Stimulated activated CD4-positive, alpha-beta T cell treated with anti-CD3 and anti-CD28 coated beads, TNF-alpha, amount 100 ng/mL, for 24 hours (primary cell): ENCODE measurements at regions not wholly inside any gene's neighbourhood (a gene's known extent, or its start where the extent isn't known, plus 50 kb on each side); places are given as distances from the start of the nearest gene placed in this dataset.

Experiments used
- DNase-seq, 3 experiments: peaks; one replicate each; pipeline ENCODE4 v3.0.0-alpha.2; 2020; ENCODE audit warnings: low read depth in 3 of 3

DNA sequence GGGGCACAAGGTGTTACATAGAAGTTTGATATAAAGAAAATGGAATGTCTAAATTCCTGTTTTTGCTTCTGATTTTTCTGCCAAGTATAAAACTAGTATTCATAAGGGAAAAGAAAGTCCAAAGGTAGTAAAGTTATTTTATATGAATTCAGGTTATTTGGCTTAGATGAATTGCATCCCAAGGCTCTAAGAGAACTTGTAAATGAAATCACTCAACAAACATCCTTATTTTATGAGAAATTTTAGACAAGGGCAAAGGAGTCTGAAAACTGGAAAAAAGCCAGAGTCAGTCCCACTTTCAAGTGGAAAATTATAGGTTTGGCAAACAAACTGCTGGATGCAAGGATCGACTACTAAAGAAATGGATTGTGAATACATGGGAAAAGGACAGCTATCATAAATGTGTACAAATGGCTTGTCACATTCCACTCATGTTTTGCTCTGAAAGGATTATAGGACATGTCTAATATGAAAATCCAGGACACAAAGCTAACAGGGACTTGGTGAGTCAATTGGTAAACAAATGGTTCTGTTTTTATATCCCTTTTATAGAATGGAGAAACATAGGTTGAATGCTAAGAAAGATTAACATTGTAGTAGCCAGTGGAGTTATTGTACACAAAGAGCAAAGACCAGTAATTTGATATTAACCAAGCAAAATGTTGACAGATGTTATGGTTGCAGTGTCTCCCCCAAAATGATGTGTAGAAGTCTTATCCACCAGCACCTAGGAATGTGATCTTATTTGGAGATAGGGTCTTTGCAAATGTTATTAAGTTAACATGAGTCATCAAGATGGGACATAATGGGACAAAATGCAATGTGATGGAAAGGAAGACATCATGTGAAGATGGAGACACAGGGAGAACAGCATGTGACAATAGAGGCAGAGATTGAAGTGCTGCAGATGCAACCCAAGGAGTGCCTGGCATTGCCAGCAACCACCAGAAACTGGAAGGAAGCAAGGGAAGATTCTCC, 495.7 kb downstream of the TLE1 start:
- DNase-seq: no peak

GRCh38 chr9:81191222-81191621, 498.1 kb downstream of the TLE1 start:
- no peak for DNase-seq

DNA sequence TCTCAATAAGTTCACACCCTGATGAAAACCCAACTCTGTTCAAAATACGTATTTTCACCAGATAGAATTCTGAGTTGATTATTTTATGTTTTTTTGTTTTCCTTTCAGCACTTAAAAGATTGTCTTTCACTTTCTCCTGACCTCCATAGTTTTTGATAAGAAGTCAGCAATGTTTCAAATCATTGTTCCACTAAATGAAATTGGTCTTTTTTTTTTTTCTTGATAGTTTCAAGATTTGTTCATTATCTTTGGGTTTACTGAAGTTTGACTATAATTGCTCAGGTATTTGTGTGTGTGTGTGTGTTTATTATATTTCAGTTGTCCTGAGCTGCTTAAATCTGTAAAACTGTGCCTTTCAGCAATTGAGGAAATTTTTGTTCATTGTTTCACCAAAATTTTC, 498.7 kb downstream of the TLE1 start:
- no peak for DNase-seq

- no peak for DNase-seq
Observed at GRCh38 chr9:81183761-81184160, 505.6 kb downstream of the TLE1 start.

DNA sequence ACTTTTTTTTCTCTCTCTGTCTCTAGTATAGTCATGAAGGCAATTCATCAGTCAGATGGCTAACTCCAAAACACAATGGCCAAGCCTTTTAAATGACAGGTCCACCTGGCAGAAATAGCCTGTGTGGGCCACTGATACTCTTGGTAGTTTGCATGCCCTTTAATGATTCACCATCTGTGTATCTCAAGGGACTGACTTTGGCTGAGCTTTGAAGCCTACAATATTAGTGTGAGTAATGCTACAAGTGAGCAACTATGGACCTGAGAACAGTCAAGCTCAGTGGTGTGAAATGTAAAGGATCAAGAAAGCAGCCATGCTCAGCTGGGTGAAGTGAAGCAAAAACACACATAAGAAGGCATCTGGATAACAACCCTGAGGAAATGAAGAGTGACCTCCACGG, 506.9 kb downstream of the TLE1 start:
- no peak for DNase-seq

DNA sequence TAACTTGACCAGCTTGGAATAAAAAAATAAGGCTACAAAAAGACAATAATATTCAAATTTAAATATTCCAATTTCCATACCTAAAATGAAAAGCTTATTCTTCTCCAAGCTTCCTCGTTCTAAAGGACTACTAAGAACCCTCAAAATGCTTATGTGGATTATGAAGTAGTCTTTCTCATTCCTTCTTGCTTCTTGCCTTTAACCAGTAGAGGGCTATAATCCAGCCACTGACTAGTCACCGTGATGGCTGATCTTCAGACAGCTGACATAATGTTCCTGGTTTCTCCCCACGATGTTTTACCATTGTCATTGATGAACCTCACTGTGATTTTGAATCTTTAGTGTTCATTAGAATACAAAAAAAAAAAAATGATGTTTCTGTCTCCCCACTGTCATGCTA, 515.3 kb downstream of the TLE1 start:
- no peak for DNase-seq

DNA sequence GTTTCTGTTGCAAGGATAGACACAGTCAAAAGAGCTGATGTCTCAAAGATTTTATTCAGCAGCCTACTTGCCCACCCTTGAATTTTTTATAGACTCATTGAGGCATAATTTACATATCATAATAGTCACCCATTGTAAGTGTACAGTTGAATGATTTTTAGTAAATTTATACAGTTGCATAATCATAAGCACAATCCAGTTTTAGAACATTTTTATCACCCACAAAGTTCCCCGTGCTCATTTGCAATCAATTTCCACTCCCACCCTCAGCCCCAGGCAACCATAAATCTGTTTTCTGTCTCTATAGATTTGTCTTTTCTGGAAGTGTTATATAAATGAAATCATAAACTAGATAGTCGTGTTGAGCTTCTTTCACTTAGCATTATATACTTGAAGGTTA, 517.7 kb downstream of the TLE1 start:
- no peak for DNase-seq

- no peak for DNase-seq
Observed at GRCh38 chr9:81162361-81162760, 527.0 kb downstream of the TLE1 start.

DNA sequence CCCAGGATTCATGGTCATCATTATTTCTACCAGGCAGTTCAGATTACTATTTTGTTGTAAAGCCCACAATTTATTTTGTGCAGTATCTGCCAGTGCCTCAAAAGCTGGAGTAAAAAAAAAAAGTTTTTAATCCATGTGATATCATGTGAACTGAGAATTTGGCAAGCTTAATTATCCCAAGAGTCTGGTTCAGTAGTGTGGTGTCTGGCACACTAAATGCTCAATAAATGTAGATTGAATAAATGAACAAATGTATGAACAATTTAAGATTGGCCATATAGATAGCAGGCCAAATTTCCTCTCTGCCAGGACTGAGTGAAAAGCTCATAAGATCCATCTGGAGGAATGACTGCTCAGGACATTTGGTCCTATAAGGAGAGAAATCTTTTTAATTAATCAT, 533.0 kb downstream of the TLE1 start:
- no peak for DNase-seq

- no peak for DNase-seq
Observed at GRCh38 chr9:81150016-81150625, 539.2 kb downstream of the TLE1 start.

DNA sequence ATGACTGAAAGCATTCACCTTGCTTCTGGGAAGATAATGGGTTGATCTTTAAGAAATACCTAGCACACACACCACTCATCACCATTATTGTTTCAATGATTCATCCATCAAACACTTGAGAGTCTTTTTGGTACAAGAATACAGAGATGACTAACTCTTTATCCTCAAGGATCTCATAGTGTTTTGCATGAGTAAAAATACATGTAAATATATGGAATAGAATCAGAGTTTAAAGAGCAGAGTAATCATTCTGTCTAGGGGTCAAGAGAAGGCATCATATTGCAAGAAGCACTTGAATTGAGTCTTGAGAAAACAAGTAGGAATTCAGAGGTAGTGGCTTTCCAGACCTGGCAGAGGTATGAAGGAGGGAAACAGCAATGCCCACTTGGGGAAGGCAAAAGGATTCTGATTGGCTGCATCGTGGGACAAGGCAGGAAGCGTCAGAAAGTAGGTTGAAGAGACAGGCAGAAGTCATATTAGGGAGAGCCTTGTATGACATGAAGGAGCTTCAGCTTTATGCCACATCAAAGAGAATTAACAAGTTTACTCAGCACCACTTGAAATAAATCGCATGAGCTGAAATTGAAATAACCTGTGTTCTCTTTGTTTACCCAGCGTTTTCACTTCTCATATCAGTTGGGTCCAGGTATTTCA, 542.5 kb downstream of the TLE1 start:
- no peak for DNase-seq

- DNase-seq: no peak
Observed at GRCh38 chr9:81146241-81146640, 543.1 kb downstream of the TLE1 start.

DNA sequence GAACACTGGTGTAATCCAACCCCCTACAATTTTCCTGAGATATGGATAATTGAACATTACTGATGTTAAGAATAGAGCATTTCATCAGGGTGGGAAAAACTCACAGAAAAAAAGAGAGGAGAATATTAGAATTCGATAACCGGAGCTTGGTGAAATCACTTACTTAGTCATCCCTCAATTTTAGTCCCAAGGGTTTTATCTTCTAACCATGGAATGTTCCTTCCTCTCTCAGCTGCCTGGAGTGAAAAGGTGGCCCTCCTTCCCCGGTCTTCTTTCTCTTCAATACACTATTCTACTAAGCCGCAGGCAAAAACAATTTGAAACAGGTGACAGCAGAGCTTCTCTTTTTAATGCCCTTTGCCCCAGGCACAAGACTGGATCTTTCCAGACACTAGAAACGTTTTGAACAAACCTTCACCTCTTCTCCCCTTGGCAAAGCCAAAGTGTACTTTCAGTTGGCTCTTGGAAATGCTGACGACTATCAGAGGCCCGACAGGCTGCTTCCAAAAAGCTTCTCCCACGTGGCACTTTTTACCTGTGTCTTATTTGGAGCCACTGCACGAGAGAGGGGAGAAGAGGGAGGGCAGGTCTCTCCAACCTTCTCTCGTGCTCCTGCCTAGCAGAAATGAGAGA, 543.9 kb downstream of the TLE1 start:
- no peak for DNase-seq

GRCh38 chr9:81141961-81142360, 547.4 kb downstream of the TLE1 start:
- no peak for DNase-seq

GRCh38 chr9:81137976-81138568, 551.3 kb downstream of the TLE1 start:
- DNase-seq: no peak

- DNase-seq: no peak
Observed at GRCh38 chr9:81132796-81133195, 556.6 kb downstream of the TLE1 start.

- no peak for DNase-seq
Observed at GRCh38 chr9:81132318-81132717, 557.0 kb downstream of the TLE1 start.

DNA sequence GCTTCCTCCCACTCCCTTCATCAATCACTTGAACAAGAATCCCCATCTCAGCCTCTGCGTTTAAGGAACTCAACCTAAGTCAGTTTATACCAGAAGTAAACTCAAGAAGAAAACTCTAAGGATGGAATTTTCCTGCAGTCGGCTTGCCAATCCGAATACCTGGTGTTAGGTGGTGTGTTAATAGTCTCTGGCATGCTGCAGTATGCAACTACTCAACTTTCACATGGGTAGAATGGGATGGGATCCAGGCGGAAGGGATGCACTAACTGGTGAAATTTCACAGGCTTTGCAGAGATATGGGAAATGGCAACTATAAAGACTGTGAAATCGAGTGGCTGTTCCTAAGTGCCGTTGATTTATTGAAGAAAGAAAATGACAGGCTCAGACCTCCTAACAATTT, 560.6 kb downstream of the TLE1 start:
- no peak for DNase-seq

- DNase-seq: no peak
Observed at GRCh38 chr9:81125446-81126092, 563.8 kb downstream of the TLE1 start.

DNA sequence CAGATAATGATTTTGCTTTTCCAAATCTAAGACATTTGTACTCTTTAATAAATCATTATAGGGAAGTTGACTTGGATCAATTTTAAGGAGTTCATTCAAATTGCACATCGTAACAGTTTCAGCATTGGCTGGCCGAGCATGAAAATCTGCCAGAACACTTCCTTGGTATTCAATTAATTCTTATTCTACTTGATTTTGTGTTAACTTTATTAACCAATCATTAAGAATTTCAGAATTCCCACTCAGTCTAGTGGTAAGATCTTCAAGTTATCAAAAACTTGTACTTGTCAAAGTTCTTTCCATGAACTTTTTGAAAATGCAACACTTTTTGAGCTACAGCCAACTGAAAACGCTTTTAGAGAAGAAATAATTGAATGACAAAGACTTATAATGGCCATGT, 565.8 kb downstream of the TLE1 start:
- no peak for DNase-seq

DNA sequence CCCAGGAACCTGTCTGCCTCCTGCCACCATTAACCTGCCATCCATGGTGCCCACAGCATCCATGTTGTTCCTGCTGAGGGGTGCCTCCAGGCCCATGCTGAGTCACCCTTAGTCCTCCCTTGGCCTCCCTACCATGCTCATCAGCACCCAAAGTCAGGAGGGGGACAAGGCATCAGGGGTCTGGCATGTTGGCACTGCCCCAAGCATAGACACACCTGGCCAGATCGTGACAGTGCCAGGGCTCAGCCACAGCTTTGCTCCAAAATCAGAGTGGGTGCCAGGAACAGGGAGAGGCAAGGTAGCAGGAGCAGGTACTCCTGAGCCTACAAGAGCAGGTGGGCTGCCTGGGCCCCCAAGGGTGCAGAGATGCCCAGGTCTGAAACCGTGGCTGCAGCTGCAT, 566.6 kb downstream of the TLE1 start:
- DNase-seq: no peak
